ENCODE measurements at regions not wholly inside any gene's neighbourhood (a gene's known extent, or its start where the extent isn't known, plus 50 kb on each side); places are given as distances from the start of the nearest gene placed in this dataset.

DNA sequence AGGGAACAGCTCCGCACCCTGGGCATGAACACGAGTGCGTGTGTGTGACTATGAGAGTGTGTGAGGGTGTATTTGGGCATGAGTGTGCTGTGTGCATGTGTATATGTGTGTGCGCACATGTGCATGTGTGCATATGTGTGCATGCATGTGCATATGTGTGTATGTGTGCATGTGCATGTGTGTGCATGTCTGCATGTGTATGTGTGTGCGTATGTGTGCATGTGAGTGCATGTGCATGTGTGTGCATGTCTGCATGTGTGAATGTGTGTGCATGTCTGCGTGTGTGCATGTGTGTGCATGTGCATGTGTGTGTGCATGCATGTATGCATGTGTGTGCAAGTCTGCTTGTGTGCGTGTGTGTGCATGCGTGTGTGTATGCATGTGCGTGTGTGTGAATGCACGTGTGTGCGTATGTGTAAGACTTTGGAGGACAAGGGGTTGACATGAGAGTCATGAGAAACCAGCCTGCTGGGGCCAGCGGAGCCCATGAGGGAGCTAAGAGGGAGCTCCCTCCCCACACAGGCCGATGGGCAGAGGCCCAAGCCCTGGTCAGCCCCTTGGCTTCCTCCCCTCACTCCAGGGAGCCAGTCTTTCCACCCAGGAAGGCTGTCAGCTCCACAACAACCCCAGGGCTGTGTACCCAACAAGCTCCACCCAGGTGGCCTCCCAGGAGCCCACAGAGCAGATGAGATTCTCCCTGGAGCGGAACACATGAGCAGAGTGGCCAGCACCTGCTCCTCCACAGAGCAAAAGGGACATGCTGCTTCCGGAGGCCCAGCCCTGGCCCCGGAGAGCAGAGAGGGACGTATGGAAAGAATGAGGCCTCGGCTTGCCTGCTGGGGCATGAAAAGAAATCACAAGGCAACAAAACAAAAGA, 142.5 kb upstream of the PPP2R2D start:
- TF ChIP-seq CTCF (IDR thresholded peaks at IDR 0.05) (no peak), POLR2A (IDR thresholded peaks at IDR 0.05) (no peak)

Measured in testis (tissue), 2 donors.